Mesendoderm (in vitro differentiated cells): ENCODE measurements at regions not wholly inside any gene's neighbourhood (a gene's known extent, or its start where the extent isn't known, plus 50 kb on each side); places are given as distances from the start of the nearest gene placed in this dataset.
"Not testable (repeated sequence)": the region's sequence is repeated elsewhere in the genome, so short reads cannot be mapped to it uniquely, and the experiment has no call there.

Source experiments
- DNase-seq: peaks from one replicate; pipeline ENCODE4 v3.0.0; 2013
- H2AK5ac ChIP-seq: 2 replicates; pipeline ENCODE4 v1.6.1; 2013; ENCODE audit warnings: low read length, inconsistent platforms
- H2BK120ac ChIP-seq: 2 replicates; pipeline ENCODE4 v1.6.1; 2013; ENCODE audit warnings: low read depth, mild to moderate bottlenecking, low read length, moderate library complexity, mixed read lengths
- H2BK15ac ChIP-seq: replicated peaks from 2 replicates; pipeline ENCODE4 v1.6.1; 2013; ENCODE audit warnings: low read depth, mild to moderate bottlenecking, moderate library complexity
- H2BK5ac ChIP-seq: 2 replicates; pipeline ENCODE4 v1.6.1; 2013; ENCODE audit warnings: low read length, inconsistent platforms
- H3K18ac ChIP-seq: 2 replicates; pipeline ENCODE4 v1.6.1; 2013; ENCODE audit warnings: mild to moderate bottlenecking, low read length, mixed read lengths
- H3K23ac ChIP-seq: one replicate; pipeline ENCODE4 v1.6.1; 2013; ENCODE audit warnings: low read length
- H3K27ac ChIP-seq: 2 replicates; pipeline ENCODE4 v1.5.1; 2013; ENCODE audit warnings: low read depth, mild to moderate bottlenecking, inconsistent platforms, low read length, moderate library complexity
- H3K27me3 ChIP-seq: 2 replicates; pipeline ENCODE4 v1.6.1; 2013; ENCODE audit warnings: low read length, control low read depth, mild to moderate bottlenecking, inconsistent platforms; ENCODE audit not compliant: insufficient read depth, poor library complexity
- H3K36me3 ChIP-seq: 2 replicates; pipeline ENCODE4 v1.6.1; 2013; ENCODE audit warnings: low read length, inconsistent platforms; ENCODE audit not compliant: control insufficient read depth, insufficient read depth
- H3K4ac ChIP-seq: one replicate; pipeline ENCODE4 v1.6.1; 2013; ENCODE audit warnings: low read depth, mild to moderate bottlenecking, low read length, moderate library complexity
- H3K4me1 ChIP-seq: 2 replicates; pipeline ENCODE4 v1.6.1; 2013; ENCODE audit warnings: low read depth, low read length, inconsistent platforms; ENCODE audit not compliant: control insufficient read depth
- H3K4me2 ChIP-seq: 2 replicates; pipeline ENCODE4 v1.6.1; 2013; ENCODE audit warnings: low read length
- H3K4me3 ChIP-seq: 2 replicates; pipeline ENCODE4 v1.5.1; 2013; ENCODE audit warnings: mild to moderate bottlenecking, low read length
- H3K56ac ChIP-seq: one replicate; pipeline ENCODE4 v1.6.1; 2013; ENCODE audit warnings: low read length
- H3K79me1 ChIP-seq: 2 replicates; pipeline ENCODE4 v1.6.1; 2013; ENCODE audit warnings: low read length, inconsistent platforms
- H3K79me2 ChIP-seq: 2 replicates; pipeline ENCODE4 v1.6.1; 2013; ENCODE audit warnings: mild to moderate bottlenecking, low read length; ENCODE audit not compliant: control insufficient read depth, insufficient read depth
- H3K9ac ChIP-seq: 2 replicates; pipeline ENCODE4 v1.6.1; 2013; ENCODE audit warnings: low read length, inconsistent platforms
- H4K5ac ChIP-seq: one replicate; pipeline ENCODE4 v1.6.1; 2013; ENCODE audit warnings: low read length
- H4K8ac ChIP-seq: one replicate; pipeline ENCODE4 v1.6.1; 2013; ENCODE audit warnings: low read depth, mild to moderate bottlenecking, control low read depth, low read length, moderate library complexity
- WGBS: extraction: QIAGEN DNeasy Blood & Tissue Kit; methylation state at CpG from one replicate; pipeline ENCODE4 v1.1.7; 2013; ENCODE audit warnings: low lambda C conversion rate, missing lambda C conversion rate; ENCODE audit not compliant: insufficient coverage; ENCODE audit errors: extremely low coverage; 5-methylcytosine and 5-hydroxymethylcytosine counted together

GRCh38 chr5:162593881-162594280 lies 526.3 kb downstream of the GABRG2 start:
- no peak overlapping the region for H3K18ac ChIP-seq
- WGBS = no CpG with 5 or more reads among the region's 1 CpG

DNA sequence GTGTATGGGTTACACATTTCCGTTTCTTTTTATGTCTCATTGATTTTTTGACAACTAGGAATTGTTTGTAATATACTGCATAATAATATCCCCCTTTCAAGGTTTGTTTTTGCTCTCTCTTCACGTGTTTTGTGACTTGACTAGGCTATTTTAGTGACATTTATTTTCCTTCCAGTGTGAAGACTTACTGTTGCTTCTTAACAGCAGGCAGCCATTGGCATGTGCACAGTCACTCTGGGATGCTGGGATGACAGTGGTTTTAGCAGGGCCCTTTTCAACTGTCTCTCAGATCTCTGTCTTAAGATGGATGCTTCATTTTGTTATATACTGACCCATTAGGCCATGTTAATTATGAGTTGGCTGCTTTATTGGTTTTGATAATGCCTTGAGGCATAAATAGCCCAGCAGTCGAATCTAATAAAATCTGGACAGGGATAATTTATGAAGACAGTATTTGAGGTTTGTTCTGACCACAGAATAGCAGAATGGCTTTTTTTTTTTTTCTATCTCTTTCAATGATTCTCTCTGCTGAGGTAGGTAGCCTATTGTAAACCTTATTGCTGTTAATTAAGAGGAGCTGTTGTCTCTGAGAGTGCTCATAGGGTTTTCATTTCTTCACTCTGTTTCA lies 536.0 kb downstream of the GABRG2 start:
- Histone ChIP-seq H3K79me2 (no peaks in the 10 kb centered on the region), H2BK5ac (no peak overlapping the region), H3K27me3 (no peaks in the 10 kb centered on the region), H3K27ac (no peak overlapping the region), H2BK15ac (no peak overlapping the region), H3K4ac (no peak overlapping the region), H4K8ac (no peak overlapping the region), H3K56ac (no peak overlapping the region), H3K23ac (no peak overlapping the region), H3K4me3 (no peak overlapping the region), H2AK5ac (no peak overlapping the region), H3K4me2 (no peak overlapping the region), H3K4me1 (no peaks in the 10 kb centered on the region), H3K79me1 (no peaks in the 10 kb centered on the region), H3K18ac (no peak overlapping the region), H4K5ac (no peak overlapping the region), H3K9ac (no peak overlapping the region), H3K36me3 (no peaks in the 10 kb centered on the region), H2BK120ac (no peak overlapping the region)
- no CpG with 5 or more reads among the region's 3 CpGs for WGBS
- DNase-seq = no peak

More at GRCh38 chr5:162593881-162594280, 526.3 kb downstream of the GABRG2 start:
- no peaks in the 10 kb centered on the region for H3K79me1 ChIP-seq
- no peak overlapping the region for H3K4me2 ChIP-seq
- no peaks in the 10 kb centered on the region for H3K36me3 ChIP-seq
- no peak overlapping the region for H4K5ac ChIP-seq
- H2AK5ac ChIP-seq = no peak overlapping the region
- H2BK15ac ChIP-seq = no peak overlapping the region
- DNase-seq = peak; percentile 21
- H3K23ac ChIP-seq = no peak overlapping the region
- H3K27ac ChIP-seq = no peak overlapping the region
- H3K9ac ChIP-seq = no peak overlapping the region
- no peak overlapping the region for H2BK5ac ChIP-seq
- no peaks in the 10 kb centered on the region for H3K4me1 ChIP-seq
- H3K56ac ChIP-seq = no peak overlapping the region
- no peak overlapping the region for H3K4ac ChIP-seq
- H3K79me2 ChIP-seq = no peaks in the 10 kb centered on the region
- H3K4me3 ChIP-seq = no peak overlapping the region
- H3K27me3 ChIP-seq = no peaks in the 10 kb centered on the region
- no peak overlapping the region for H2BK120ac ChIP-seq
- no peak overlapping the region for H4K8ac ChIP-seq

- no CpG with 5 or more reads among the region's 4 CpGs for WGBS
- H3K4me1 ChIP-seq = no peaks in the 10 kb centered on the region
- H4K5ac ChIP-seq = no peak overlapping the region
These were observed 540.3 kb downstream of the GABRG2 start for GRCh38 chr5:162607879-162608278.

GRCh38 chr5:162621726-162622263 lies 554.2 kb downstream of the GABRG2 start:
- not testable (repeated sequence) for DNase-seq, H3K36me3 ChIP-seq, H3K9ac ChIP-seq, H3K4me2 ChIP-seq, H3K79me2 ChIP-seq, H2BK120ac ChIP-seq, H3K27me3 ChIP-seq, H3K79me1 ChIP-seq, H3K4ac ChIP-seq, H3K56ac ChIP-seq, H2AK5ac ChIP-seq, H2BK15ac ChIP-seq, H4K5ac ChIP-seq, H3K23ac ChIP-seq, H2BK5ac ChIP-seq, H3K27ac ChIP-seq, H3K4me3 ChIP-seq, H3K18ac ChIP-seq, H3K4me1 ChIP-seq, H4K8ac ChIP-seq
- WGBS = no CpG with 5 or more reads among the region's 26 CpGs

More at GRCh38 chr5:162607879-162608278, 540.3 kb downstream of the GABRG2 start:
- H3K4me2 ChIP-seq = no peak overlapping the region
- no peaks in the 10 kb centered on the region for H3K79me1 ChIP-seq
- H3K27me3 ChIP-seq = no peaks in the 10 kb centered on the region
- H3K23ac ChIP-seq = no peak overlapping the region
- DNase-seq = peak; percentile 11
- H3K9ac ChIP-seq = no peak overlapping the region
- no peak overlapping the region for H3K18ac ChIP-seq
- no peak overlapping the region for H3K56ac ChIP-seq
- no peak overlapping the region for H2BK15ac ChIP-seq
- H3K27ac ChIP-seq = no peak overlapping the region
- H2BK5ac ChIP-seq = no peak overlapping the region
- H3K36me3 ChIP-seq = no peaks in the 10 kb centered on the region
- no peak overlapping the region for H3K4ac ChIP-seq
- H2AK5ac ChIP-seq = no peak overlapping the region
- no peak overlapping the region for H2BK120ac ChIP-seq
- H3K4me3 ChIP-seq = no peak overlapping the region
- H4K8ac ChIP-seq = no peak overlapping the region
- H3K79me2 ChIP-seq = no peaks in the 10 kb centered on the region

GRCh38 chr5:162624110-162624509 lies 556.5 kb downstream of the GABRG2 start:
- no peak overlapping the region for H3K23ac ChIP-seq
- H2BK120ac ChIP-seq = no peak overlapping the region
- H4K5ac ChIP-seq = no peak overlapping the region
- no peak overlapping the region for H4K8ac ChIP-seq
- no peaks in the 10 kb centered on the region for H3K79me2 ChIP-seq
- H3K27me3 ChIP-seq = no peaks in the 10 kb centered on the region
- H2BK15ac ChIP-seq = no peak overlapping the region
- no peak overlapping the region for H3K4me2 ChIP-seq
- no CpG with 5 or more reads among the region's 5 CpGs for WGBS
- no peak overlapping the region for H3K9ac ChIP-seq
- H3K36me3 ChIP-seq = no peaks in the 10 kb centered on the region
- H3K4me1 ChIP-seq = no peaks in the 10 kb centered on the region
- H3K56ac ChIP-seq = no peak overlapping the region
- no peak for DNase-seq
- H3K79me1 ChIP-seq = no peaks in the 10 kb centered on the region
- no peak overlapping the region for H3K27ac ChIP-seq
- H2BK5ac ChIP-seq = no peak overlapping the region
- H2AK5ac ChIP-seq = no peak overlapping the region
- no peak overlapping the region for H3K18ac ChIP-seq
- H3K4me3 ChIP-seq = no peak overlapping the region
- H3K4ac ChIP-seq = no peak overlapping the region

GRCh38 chr5:162637481-162637880 lies 569.9 kb downstream of the GABRG2 start:
- no peak overlapping the region for H2AK5ac ChIP-seq
- H2BK15ac ChIP-seq = no peak overlapping the region
- H3K23ac ChIP-seq = no peak overlapping the region
- H3K9ac ChIP-seq = no peak overlapping the region
- H3K79me2 ChIP-seq = no peaks in the 10 kb centered on the region
- no peak overlapping the region for H3K56ac ChIP-seq
- H3K18ac ChIP-seq = no peak overlapping the region
- DNase-seq = no peak
- no peak overlapping the region for H2BK120ac ChIP-seq
- H4K8ac ChIP-seq = no peak overlapping the region
- H3K4ac ChIP-seq = no peak overlapping the region
- H3K79me1 ChIP-seq = no peaks in the 10 kb centered on the region
- no peak overlapping the region for H3K27ac ChIP-seq
- H2BK5ac ChIP-seq = no peak overlapping the region
- no peak overlapping the region for H4K5ac ChIP-seq
- no CpG with 5 or more reads among the region's 7 CpGs for WGBS
- no peak overlapping the region for H3K4me3 ChIP-seq
- H3K27me3 ChIP-seq = no peaks in the 10 kb centered on the region
- no peaks in the 10 kb centered on the region for H3K4me1 ChIP-seq
- no peak overlapping the region for H3K4me2 ChIP-seq
- no peaks in the 10 kb centered on the region for H3K36me3 ChIP-seq
